CD14-positive monocyte (primary cell): ENCODE measurements at regions not wholly inside any gene's neighbourhood (a gene's known extent, or its start where the extent isn't known, plus 50 kb on each side); places are given as distances from the start of the nearest gene placed in this dataset.

Experiments used
- DNase-seq, 3 donors: peaks; one replicate each; pipeline ENCODE4 v3.0.0-alpha.2; 2011 to 2022
- H2AFZ ChIP-seq: 2 replicates; pipeline ENCODE4 v1.6.0; 2012; ENCODE audit warnings: mild to moderate bottlenecking, low read depth, low read length, inconsistent platforms; ENCODE audit not compliant: insufficient read depth, poor library complexity, severe bottlenecking
- H3K27ac ChIP-seq, 2 donors: 1 replicate in 1 of 2; 2 replicates in 1 of 2; pipeline ENCODE4 v1.5.1; 2012 to 2013; ENCODE audit warnings: low read length in 2 of 2, control low read depth in 1 of 2, inconsistent platforms in 1 of 2, low read depth in 1 of 2, mild to moderate bottlenecking in 1 of 2
- H3K27me3 ChIP-seq, 2 donors: one replicate each; pipeline versions ENCODE4 v1.6.0 to v1.6.1; 2011 to 2013; ENCODE audit warnings: low read length in 2 of 2; ENCODE audit not compliant: control insufficient read depth in 2 of 2, insufficient read depth in 2 of 2
- H3K36me3 ChIP-seq, 2 donors: replicated peaks in 1 of 2; 1 replicate in 1 of 2; 2 replicates in 1 of 2; pipeline versions ENCODE4 v1.5.1 to v1.6.1; 2012 to 2013; ENCODE audit warnings: low read length in 2 of 2, control low read depth in 1 of 2, inconsistent platforms in 1 of 2, mild to moderate bottlenecking in 1 of 2; ENCODE audit not compliant: insufficient read depth in 2 of 2, control insufficient read depth in 1 of 2
- H3K4me1 ChIP-seq, 2 donors: 1 replicate in 1 of 2; 2 replicates in 1 of 2; pipeline versions ENCODE4 v1.5.1 to v1.6.1; 2012 to 2013; ENCODE audit warnings: low read length in 2 of 2, control low read depth in 1 of 2, inconsistent platforms in 1 of 2, mild to moderate bottlenecking in 1 of 2, moderate library complexity in 1 of 2; ENCODE audit not compliant: insufficient read depth in 2 of 2, control insufficient read depth in 1 of 2
- H3K4me2 ChIP-seq: replicated peaks from 2 replicates; pipeline ENCODE3; 2012; ENCODE audit warnings: low read length, moderate library complexity, mild to moderate bottlenecking; ENCODE audit not compliant: poor library complexity, severe bottlenecking; ENCODE audit errors: extremely low read depth
- H3K4me3 ChIP-seq, 3 experiments: fragments of 200-600 bp in 1 of 3; sonication (generic) in 1 of 3; replicated peaks in 1 of 3; 1 replicate in 2 of 3; 2 replicates in 1 of 3; pipeline ENCODE4 v1.5.1; 2011 to 2013; ENCODE audit warnings: low read length in 3 of 3, mild to moderate bottlenecking in 3 of 3, control low read depth in 2 of 3, low read depth in 2 of 3, inconsistent platforms in 1 of 3, moderate library complexity in 1 of 3
- H3K79me2 ChIP-seq: 2 replicates; pipeline ENCODE4 v1.6.0; 2012; ENCODE audit warnings: mild to moderate bottlenecking, control low read depth, inconsistent platforms, low read length, moderate library complexity; ENCODE audit not compliant: insufficient read depth
- H3K9ac ChIP-seq: 2 replicates; pipeline ENCODE4 v1.6.0; 2017; ENCODE audit warnings: low read length, mild to moderate bottlenecking; ENCODE audit not compliant: insufficient read depth, poor library complexity, severe bottlenecking
- H3K9me3 ChIP-seq, 2 donors: replicated peaks in 1 of 2; 1 replicate in 1 of 2; 2 replicates in 1 of 2; pipeline versions ENCODE4 v1.5.1 to v1.6.1; 2012 to 2013; ENCODE audit warnings: low read length in 2 of 2, control low read depth in 1 of 2; ENCODE audit not compliant: control insufficient read depth in 1 of 2, insufficient read depth in 1 of 2
- H4K20me1 ChIP-seq: 2 replicates; pipeline ENCODE4 v1.6.0; 2012; ENCODE audit warnings: mild to moderate bottlenecking, low read length, control low read depth, moderate library complexity; ENCODE audit not compliant: insufficient read depth
- H3K27ac Mint-ChIP-seq, 7 donors: one replicate each; pipeline ENCODE4 v1.8.0; 2020; ENCODE audit warnings: mild to moderate bottlenecking in 7 of 7, mixed read lengths in 7 of 7, moderate library complexity in 6 of 7, inconsistent platforms in 2 of 7
- H3K27me3 Mint-ChIP-seq, 3 donors: one replicate each; pipeline ENCODE4 v1.8.0; 2021 to 2022; ENCODE audit warnings: low read depth in 3 of 3, mild to moderate bottlenecking in 3 of 3, mixed read lengths in 3 of 3, moderate library complexity in 3 of 3, inconsistent platforms in 1 of 3
- H3K36me3 Mint-ChIP-seq, 2 donors: one replicate each; pipeline ENCODE4 v1.8.0; 2020; ENCODE audit warnings: mixed read lengths in 2 of 2, inconsistent platforms in 1 of 2, mild to moderate bottlenecking in 1 of 2
- H3K4me1 Mint-ChIP-seq: one replicate; pipeline ENCODE4 v1.8.0; 2020; ENCODE audit warnings: mild to moderate bottlenecking, mixed read lengths
- H3K4me3 Mint-ChIP-seq, 2 donors: one replicate each; pipeline ENCODE4 v1.8.0; 2020; ENCODE audit warnings: mild to moderate bottlenecking in 2 of 2, mixed read lengths in 2 of 2, moderate library complexity in 1 of 2
- H3K9me3 Mint-ChIP-seq, 7 donors: one replicate each; pipeline ENCODE4 v1.8.0; 2020 to 2022; ENCODE audit warnings: mixed read lengths in 7 of 7, mild to moderate bottlenecking in 6 of 7, moderate library complexity in 6 of 7, inconsistent platforms in 2 of 7
- CTCF ChIP-seq: fragments of 200-600 bp; IDR thresholded peaks from one replicate; pipeline ENCODE4 v1.8.0; 2022; ENCODE audit warnings: antibody characterized with exemption, mild to moderate bottlenecking
- WGBS: methylation state at CpG from one replicate; pipeline ENCODE4 v1.1.5; 2013; ENCODE audit warnings: missing lambda C conversion rate; ENCODE audit not compliant: insufficient coverage; 5-methylcytosine and 5-hydroxymethylcytosine counted together
- intact Hi-C, 2 donors: fragments of 100-400 bp; cut with micrococcal nuclease; formaldehyde crosslinking; loops; one replicate each; pipeline versions ENCODE4 v1.15.0 to v1.15.1; 2023

- Histone ChIP-seq H3K27me3 (peaks cover 9 to 17% of the 10 kb centered on the region in 2 donors), H3K36me3 (no peaks in the 10 kb centered on the region), H3K4me3 (no peak overlapping the region), H3K4me2 (no peak overlapping the region), H3K4me1 (no peaks in the 10 kb centered on the region), H2AFZ (no peak overlapping the region), H3K9me3 (peaks cover 0 to 5% of the 10 kb centered on the region in 2 donors), H3K9ac (no peak overlapping the region), H3K27ac (no peak overlapping the region), H4K20me1 (no peaks in the 10 kb centered on the region), H3K79me2 (no peaks in the 10 kb centered on the region)
- peak overlapping the region in 1 of 2 donors; percentile 43 for H3K4me3 Mint-ChIP-seq
- DNase-seq, result no peak
- H3K27ac Mint-ChIP-seq, result no peak overlapping the region
- intact Hi-C loops, result no loop called here
- peaks cover 0 to 11% (median 5%) of the 10 kb centered on the region in 7 donors for H3K9me3 Mint-ChIP-seq
- TF ChIP-seq CTCF, result no peak
- no peaks in the 10 kb centered on the region for H3K36me3 Mint-ChIP-seq
- 24% methylated on average over 6 of the region's 16 CpGs for WGBS
- H3K4me1 Mint-ChIP-seq, result peaks cover 9% of the 10 kb centered on the region
- H3K27me3 Mint-ChIP-seq, result peaks cover 23 to 34% (median 34%) of the 10 kb centered on the region in 3 donors
Observed at GRCh38 chr21:41641821-41642701, 124.8 kb downstream of the RIPK4 start.

- Histone ChIP-seq H3K9ac (no peak overlapping the region), H3K27ac (no peak overlapping the region), H3K4me2 (no peak overlapping the region), H3K27me3 (peaks cover 9 to 17% of the 10 kb centered on the region in 2 donors), H2AFZ (no peak overlapping the region), H3K79me2 (no peaks in the 10 kb centered on the region), H4K20me1 (no peaks in the 10 kb centered on the region), H3K9me3 (peaks cover 0 to 5% of the 10 kb centered on the region in 2 donors), H3K4me3 (no peak overlapping the region), H3K4me1 (no peaks in the 10 kb centered on the region), H3K36me3 (no peaks in the 10 kb centered on the region)
- no peak for DNase-seq
- peaks cover 0 to 11% (median 5%) of the 10 kb centered on the region in 7 donors for H3K9me3 Mint-ChIP-seq
- H3K27me3 Mint-ChIP-seq, result peaks cover 24 to 34% (median 34%) of the 10 kb centered on the region in 3 donors
- TF ChIP-seq CTCF, result no peak
- WGBS, result 89% methylated on average over 2 of the region's 3 CpGs
- intact Hi-C loops, result no loop called here
- no peak overlapping the region for H3K4me3 Mint-ChIP-seq
- no peak overlapping the region for H3K27ac Mint-ChIP-seq
- no peaks in the 10 kb centered on the region for H3K36me3 Mint-ChIP-seq
- H3K4me1 Mint-ChIP-seq, result peaks cover 9% of the 10 kb centered on the region
Observed at GRCh38 chr21:41641510-41641815, 125.4 kb downstream of the RIPK4 start.
